NCI-H146 treated with DMSO at 0.1 percent for 48 hours (cell line): ENCODE measurements at regions not wholly inside any gene's neighbourhood (a gene's known extent, or its start where the extent isn't known, plus 50 kb on each side); places are given as distances from the start of the nearest gene placed in this dataset.

Experiments
- DNase-seq: peaks from one replicate; lab custom pipeline; 2025; ENCODE audit not compliant: unreplicated experiment; lab: John Stamatoyannopoulos, UW

DNA sequence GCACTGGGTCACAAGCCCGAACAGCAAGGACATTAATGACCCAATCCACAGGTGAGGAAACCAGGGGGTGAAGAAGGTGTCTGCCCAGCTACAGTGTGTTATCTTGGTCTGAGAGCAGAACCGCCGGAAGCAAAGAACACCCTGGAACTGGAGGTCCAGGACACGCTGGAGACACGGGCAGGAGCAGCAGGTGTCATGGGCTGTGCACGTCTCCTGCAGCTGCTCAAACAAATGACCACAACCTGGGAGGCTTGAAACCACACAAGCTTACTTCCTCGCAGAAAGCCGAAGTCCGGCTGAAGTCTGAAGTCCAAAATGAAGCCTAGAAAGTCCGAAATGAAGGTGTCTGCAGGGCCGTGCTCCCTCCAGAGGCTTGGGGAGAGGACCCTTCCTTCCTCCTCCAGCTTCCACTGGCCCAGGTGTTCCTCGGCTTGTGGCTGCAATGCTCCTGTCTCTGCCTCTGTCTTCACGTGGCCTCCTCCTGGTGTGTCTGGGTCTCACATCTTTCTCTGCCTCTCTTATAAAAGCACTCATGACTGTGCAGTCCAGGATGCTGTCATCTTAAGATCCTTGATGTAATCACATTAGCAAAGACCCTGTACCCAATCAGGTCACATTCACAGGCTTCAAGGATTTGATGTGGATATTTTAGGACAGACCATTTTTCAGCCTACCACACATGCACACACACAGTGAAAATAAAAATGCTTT lies 351.2 kb downstream of the C16orf95 start:
- DNase-seq: no peak

DNA sequence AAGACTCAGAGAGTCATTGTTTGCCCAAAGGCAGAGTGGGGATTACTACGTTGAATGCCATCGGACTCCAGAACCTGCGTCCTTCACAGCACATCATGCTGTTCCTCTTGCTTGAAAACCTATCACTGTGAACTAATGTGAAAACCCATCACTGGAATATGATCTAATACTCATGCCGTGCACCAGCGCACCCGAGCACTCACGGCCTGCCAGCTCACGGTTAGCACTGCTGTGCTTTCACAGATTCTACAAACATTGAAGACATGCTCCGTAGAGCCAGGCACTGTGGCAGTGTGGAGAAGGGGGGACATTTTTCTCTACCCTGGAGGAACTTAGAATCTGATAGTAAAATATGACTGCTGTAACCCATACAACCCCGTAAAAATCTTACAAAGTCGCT lies 350.4 kb downstream of the C16orf95 start:
- no peak for DNase-seq

DNA sequence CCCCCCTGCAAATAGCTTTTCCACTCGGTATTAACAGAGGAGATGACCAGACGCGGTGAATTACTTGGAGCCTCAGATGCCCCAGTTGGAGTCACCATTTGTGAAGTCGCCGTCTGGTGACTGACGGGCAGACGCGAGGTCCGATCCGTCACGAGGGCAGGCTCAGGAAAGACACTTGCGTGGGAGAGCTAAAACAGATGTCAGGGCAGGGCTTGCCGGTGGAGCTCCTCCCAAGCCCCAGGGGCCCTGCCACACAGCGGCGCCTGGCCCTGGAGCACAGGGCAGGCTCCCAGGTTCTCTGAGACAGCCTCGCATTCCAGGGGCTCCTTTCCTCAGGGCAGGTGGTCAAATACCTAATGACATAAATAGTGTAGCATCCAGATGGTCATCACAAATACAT lies 348.3 kb downstream of the C16orf95 start:
- DNase-seq: no peak

DNA sequence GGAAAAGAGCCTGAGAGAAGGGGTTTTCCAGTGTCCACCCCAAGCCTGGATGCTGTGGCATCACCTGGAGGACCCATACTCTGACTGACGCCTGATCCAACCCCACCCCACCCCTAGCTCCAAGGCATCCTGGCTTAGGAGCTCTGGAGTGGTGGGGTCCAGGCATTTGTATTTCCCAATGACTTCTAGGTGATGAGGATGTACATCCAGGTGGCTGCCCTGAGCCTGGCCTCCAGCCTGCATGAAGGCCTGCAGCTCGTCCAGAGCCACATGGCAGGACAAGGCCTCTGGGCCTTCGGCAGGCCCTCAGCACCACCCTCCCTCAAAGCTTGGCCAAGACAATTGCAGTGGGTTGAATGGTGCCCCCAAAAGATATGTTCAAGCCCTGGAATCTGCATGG lies 347.5 kb downstream of the C16orf95 start:
- no peak for DNase-seq

DNA sequence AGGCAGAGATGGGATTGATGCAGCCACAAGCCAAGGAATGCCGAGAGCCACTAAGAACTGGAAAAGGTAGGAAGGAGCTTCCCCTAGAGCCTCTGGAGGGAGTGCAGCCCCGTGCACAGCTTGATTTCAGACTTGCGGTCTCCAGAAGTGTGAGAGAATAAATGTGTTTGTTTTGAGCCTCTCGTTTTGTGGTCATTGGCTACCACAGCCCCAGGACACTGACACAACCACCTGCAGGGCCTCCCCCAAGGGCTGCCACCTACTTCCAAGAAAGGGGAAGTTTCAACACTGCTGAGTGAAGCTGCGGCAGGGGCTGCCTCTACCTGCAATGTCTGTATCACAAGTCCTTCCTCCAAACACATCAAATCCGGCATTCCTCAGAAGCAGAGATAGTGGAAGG lies 346.9 kb downstream of the C16orf95 start:
- DNase-seq: no peak

DNA sequence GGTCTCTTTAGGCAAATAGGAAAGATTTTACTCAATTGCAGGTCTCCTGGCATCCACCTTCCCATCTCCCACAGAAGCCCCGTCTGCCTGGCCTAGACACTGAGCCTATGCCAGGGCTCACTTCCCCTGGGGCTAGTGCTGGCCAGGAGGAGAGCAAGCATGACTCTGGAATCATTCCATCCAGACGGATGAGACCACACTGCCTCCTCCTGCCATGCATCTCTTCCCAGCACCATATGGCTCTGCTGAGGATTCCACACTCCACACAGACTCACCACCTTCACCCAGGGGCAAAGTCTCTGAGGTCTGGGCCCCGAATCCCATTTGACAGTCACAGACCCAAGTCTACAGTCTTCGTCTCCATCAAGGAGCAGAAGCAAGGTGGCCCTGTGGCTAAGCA lies 346.5 kb downstream of the C16orf95 start:
- DNase-seq: no peak

DNA sequence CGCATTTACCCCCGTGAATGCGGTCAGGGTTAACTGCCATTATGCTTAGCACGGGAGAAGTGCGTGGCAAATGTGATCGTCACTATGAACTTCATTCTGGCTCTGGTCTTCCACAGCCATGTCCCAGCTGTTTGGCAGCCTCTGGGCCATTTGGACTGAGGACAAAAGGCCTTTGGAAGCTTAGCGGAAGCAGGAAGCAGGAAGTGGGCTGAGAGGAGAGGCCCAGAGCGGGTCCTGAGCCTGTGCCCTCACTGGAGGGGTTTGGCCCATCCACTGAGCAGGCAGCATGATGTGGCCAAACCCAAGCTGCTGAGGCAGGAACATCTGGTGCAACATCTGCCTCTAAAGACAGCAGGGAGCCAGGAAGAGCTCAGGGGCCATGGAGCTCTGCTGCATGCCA lies 345.9 kb downstream of the C16orf95 start:
- no peak for DNase-seq

DNA sequence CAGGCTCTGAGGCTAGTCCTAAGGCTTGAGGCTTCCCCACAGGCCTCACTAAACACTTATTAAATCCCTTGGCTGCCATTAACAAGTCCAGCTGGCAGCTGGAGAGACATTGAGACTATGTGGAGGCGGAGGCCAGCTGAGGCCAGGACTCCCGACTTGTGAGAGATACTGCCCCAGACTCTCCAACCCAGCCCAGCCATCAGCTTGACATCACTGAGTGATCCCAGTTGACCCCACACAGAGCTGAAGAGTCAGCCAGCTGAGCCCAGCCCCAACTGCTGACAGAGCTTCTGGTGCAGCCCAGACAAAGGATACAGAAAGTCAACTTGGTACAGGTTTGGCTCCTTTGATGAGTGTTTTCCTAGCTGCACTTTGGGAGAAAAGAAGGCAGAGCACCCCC lies 343.1 kb downstream of the C16orf95 start:
- DNase-seq: no peak

DNA sequence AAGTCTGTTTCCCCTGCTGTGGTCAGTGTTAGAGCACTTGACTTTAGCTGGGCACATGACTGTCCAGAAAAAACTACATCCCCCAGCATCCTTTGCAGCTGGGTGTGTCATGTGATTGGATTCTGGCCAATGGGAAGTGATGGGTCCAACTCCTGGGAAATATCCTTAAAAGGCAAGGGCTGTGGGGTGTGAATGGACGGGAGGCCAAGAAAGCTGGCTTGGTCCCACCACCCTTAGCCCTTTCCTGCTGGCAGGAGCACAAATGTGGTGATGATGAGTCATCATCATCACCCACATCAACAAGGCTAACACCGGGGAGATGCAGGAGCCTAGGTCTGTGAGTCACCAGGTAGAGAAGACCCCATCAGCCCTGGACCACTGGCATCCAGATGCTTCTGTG lies 341.7 kb downstream of the C16orf95 start:
- DNase-seq: no peak

DNA sequence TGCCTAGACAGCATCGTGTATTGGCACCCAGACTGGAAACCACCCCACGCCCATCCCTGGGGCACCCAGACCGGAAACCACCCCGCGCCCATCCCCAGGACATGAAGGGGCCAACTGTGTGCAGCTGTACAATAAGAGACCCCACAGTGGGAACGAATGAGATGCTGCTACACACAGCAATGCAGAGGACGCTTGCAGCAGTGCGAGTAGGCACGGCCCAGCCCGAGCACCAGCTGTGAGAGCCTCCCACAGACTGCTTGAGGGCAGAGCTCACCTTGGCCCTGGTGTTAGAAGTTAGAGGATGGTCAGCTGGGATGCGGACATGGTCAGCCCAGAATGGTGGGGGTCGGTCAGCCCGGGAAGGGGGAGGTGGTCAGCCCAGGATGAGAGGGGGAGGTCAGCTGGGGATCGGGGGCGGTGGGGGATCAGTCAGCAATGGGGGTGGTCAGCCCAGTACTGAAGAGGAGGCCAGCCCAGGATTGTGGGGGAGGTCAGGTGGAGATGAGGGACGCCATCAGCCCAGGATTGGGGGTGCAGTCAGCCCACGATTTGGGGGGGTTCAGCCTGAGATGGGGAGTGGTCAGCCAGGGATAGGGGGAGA lies 340.0 kb downstream of the C16orf95 start:
- DNase-seq: no peak

DNA sequence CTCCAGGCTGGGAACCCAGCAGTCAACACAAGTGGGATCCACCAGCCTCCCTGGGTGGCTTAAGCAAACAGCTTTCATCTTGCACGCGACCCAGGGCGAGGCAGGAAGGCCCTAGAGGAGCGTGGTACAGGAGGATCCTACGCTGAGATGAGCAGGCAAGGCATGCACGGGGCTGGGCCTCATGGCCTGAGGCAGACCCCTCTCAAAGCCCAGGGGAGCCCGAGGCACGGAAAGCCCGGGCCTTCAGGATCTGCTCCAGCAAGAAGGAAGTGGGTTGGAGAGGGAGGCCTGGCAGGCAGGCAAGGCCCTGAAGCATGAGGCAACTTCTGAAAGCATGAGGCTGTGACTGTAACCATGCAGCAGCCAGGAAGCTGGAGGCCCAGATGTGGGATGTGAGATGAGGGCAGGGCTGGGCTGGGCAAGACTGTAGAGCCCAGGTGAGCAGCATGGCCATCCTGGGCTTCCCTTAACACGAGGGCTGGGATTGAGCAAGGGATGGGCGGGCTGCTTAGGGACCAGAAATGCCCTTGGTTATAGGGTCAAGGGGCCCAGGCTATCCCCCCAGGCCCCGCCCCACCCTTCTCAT lies 338.7 kb downstream of the C16orf95 start:
- no peak for DNase-seq

DNA sequence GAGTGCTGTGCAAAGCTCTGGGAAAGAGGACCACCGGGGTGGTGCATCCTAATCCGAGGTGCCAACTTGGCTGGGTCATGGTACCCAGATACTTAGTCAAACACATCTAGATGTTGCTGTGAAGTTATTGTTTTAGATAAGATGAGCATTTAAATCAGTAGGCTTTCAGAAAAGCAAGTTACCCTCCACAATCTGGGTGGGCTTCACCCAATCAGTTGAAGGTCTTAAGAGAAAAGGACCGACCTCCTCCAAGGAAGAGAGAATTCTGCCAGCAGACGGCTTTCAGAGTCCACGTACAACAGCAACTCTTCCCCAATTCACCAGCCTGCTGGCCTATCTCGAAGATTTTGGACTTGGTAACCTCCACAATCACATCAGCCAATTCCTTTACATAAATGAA lies 338.1 kb downstream of the C16orf95 start:
- no peak for DNase-seq

DNA sequence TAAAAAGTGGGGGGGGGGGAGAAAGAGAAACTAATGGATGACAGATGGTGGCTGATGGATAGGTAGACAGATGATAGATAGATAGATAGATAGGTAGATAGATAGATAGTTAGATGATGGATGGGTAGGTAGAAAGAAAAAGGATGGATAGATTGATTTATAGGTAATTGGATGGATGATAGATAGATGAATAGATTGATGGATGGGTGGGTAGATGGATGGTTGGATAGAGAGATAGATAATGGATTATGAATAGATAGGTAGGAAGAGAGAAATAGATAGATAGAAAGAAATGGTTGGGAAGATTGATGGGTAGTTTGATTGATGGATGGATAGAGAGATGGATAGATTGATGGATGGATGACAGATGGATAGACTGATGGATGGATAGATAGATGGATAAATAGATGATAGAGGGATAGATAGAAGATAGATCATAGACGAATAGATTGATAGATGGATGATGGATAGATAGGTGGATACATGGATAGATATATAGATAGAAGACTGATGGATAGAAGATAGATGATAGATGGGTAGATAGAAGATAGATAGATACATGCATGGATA lies 337.1 kb downstream of the C16orf95 start:
- DNase-seq: no peak

DNA sequence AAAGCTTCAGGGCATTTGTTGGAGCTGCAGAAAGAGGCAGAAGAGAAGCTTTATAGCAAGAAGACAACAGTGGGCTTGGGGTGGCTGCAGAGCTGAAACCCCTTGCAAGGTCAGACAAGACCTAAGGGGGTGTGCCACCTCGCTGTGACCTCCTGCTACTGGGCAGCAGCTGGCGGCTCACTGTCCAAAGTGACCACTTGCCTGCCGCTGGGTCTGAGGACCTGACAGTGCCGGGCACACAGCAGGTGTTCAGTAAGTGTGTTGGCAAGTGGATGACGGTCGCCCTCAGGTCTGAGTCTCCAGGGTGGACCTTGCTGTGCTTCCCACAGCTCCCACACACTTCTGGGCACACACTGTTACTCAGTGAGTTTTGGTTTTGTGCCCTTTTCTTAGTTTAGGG lies 336.5 kb downstream of the C16orf95 start:
- DNase-seq: no peak

DNA sequence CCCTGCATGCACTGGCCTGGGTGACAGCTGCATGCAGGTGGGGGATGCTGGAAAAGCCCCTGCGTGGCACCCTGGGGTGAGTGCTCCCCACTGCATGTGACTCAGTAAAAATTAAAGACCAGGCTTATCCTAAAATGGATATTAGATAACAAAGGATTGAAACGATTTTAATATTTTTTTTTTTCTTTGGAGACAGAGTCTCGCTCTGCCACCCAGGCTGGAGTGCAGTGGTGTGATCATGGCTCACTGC lies 334.9 kb downstream of the C16orf95 start:
- no peak for DNase-seq

DNA sequence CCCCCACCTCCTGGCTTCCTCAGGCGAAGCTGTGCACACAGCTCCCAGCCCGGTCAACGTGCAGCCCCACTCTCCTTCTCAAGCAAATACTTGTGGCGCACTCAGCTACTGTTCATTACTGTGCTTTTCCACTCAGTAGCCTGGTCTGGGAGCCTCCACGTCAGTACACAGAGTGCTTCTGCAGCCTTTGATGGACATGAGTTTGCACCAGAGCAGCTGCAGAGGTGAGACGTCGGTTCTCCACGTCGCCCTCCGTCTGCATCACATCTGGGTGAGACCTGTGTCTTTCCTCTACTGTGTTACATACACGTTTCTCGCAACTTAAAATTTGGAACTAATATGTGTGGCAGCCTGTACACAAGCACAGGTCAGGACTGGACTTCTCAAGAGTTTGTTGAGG lies 334.3 kb downstream of the C16orf95 start:
- DNase-seq: no peak

DNA sequence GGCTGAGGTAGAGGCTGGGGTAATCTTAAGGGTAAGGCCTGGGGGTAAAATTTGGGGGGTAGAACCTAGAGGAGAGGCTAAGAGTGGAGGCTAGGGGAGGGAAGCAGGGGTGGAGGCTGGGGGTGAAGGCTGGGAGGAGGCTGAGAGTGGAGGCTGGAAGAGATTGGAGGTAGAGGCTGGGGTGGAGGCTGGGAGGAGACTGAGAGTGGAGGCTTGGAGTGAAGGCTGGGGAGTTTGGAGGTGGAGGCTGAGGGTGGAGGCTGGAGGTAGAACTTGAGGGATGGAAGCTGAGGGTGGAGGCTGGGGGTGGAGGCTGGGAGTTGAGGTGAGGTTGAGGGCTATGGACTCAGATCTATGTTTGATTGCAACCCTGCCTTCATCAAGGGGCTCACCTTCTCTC lies 333.6 kb downstream of the C16orf95 start:
- DNase-seq: no peak

DNA sequence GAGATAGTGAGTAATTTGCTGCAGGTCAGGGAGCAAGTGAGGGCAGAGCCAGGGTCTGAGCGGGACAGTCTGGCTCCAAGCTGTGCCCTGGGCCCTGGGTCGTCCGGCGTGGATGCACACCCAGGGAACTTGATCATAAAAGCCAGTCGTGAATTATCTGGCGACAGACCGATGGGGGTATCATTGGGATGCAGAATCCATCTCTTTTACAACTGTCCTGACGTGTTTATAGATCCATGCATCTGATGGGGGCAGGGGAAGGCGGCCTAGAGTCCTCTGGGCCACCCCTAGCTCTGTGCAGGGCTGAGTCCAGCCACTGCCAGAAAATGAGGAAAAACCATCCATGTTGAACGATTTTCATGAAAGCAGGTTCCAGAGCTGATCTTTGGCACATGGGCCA lies 332.8 kb downstream of the C16orf95 start:
- no peak for DNase-seq

DNA sequence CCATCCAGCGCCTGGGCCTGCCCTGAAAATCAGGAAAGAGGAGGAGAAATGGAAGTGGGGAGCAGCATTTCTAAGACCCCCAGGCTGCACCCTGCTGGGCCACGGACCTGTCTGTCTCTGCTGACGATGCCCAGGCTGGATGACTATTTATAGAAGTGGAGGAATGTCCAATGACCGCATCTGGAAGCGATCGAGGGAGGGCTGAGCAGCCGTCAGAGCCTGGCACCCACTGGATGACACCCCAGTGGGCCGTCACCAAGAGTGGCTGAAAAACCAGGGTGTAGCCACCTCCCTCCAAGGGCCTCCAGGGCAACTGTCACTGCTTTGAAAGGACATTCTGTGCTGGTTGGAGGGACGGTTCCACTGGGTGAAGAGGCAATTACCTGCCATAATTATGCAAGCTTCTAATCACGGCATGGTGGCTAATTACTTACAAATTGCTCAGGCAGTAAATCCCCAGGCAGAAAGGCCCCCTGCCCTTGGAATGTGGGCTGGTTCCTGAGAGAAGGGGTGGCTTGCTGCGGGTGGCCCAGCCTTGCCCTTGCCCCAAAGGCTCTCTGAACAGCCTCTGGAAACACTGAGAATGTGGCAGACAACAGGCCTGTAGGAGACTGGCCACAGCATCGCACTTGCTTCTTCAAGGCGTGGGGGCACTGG lies 332.1 kb downstream of the C16orf95 start:
- DNase-seq: no peak

DNA sequence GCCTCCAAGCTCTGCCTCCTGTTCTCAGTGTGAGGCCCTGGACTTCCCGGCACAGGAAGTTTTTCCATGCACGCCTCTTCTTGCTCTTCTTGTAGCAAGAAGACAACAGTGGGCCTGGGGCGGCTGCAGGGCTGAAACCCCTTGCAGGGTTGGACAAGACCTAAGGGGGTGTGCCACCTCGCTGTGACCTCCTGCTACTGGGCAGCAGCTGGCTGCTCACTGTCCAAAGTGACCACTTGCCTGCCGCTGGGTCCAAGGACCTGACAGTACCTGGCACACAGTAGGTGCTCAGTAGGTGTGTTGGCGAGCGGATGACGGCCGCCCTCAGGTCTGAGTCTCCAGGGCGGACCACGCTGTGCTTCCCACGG lies 331.6 kb downstream of the C16orf95 start:
- no peak for DNase-seq

DNA sequence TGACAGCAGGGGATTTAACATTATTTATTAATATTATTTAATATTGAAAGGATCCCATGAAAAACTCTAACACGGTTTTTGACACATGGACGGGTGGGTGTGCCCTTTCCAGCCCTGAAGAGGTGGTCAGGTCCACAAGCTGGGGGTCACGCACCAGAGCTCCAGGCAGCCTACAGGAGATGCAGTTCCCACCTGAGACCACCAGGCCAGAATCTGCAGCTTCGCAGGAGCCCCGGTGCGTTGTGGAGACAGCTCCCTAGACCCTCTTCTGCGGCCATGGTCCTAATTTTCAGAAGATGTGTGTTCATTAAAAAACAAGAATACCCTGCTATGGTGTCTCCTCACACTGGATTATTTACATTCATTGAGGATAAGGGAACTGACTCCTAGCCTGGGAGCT lies 331.1 kb downstream of the C16orf95 start:
- DNase-seq: no peak

DNA sequence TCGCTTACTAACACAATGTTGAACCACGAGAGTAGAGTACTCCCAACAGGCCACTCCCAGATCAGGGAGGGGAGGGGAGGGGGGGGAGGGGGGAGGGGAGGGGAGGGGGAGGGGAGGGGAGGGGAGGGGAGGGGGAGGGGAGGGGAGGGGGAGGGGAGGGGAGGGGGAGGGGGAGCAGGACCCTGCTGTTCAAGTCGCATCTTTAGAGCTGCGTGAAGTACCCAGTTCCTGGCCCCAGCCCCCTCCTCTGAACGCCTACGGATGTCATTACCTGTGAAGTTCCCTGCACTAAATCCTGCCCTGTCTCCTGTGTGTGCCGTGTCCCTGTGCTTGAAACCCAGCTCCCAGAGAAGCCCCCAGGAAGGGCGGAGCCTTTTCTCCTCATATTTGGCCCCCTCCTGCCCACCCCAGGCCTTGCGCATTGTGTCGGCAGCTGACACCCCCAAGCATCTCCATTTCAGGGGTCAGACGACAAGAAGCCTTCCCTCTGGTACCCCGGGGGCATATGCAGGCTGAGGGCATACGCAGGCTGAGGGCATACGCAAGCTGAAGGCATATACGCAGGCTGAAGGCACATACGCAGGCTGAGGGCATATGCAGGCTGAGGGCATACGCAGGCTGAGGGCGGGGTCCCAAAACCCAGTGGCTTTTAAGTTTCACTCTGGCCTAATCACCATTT lies 330.2 kb downstream of the C16orf95 start:
- no peak for DNase-seq
